Thyroid gland (tissue), 4 donors: ENCODE measurements at regions not wholly inside any gene's neighbourhood (a gene's known extent, or its start where the extent isn't known, plus 50 kb on each side); places are given as distances from the start of the nearest gene placed in this dataset.

Experiments used
- CTCF ChIP-seq, 6 experiments: fragments of 200-600 bp in 3 of 6; fragments of 450-650 bp in 3 of 6; sonication (generic) in 3 of 6; IDR thresholded peaks; one replicate each; pipeline ENCODE4 v1.5.1; 2016 to 2019; ENCODE audit warnings: antibody characterized with exemption in 6 of 6, mild to moderate bottlenecking in 2 of 6, inconsistent platforms in 1 of 6, moderate library complexity in 1 of 6
- POLR2A ChIP-seq, 2 donors: fragments of 450-650 bp; IDR thresholded peaks; one replicate each; pipeline ENCODE4 v1.6.1; 2017; ENCODE audit warnings: antibody characterized with exemption in 2 of 2, mild to moderate bottlenecking in 2 of 2, moderate library complexity in 1 of 2

GRCh38 chr18:78199002-78199401 lies 780.6 kb upstream of the SALL3 start:
- no peak for TF ChIP-seq POLR2A (IDR thresholded peaks at IDR 0.05)
- no peak for TF ChIP-seq CTCF (IDR thresholded peaks at IDR 0.05)
